Forelimb muscle (tissue), 1 donor: ENCODE measurements at regions not wholly inside any gene's neighbourhood (a gene's known extent, or its start where the extent isn't known, plus 50 kb on each side); places are given as distances from the start of the nearest gene placed in this dataset.

ENCODE experiments used
- DNase-seq: peaks from one replicate; pipeline ENCODE4 v3.0.0-alpha.2; 2013; ENCODE audit warnings: low read depth

- no peak for DNase-seq
Observed at GRCh38 chr15:31510057-31510456, 183.4 kb downstream of the KLF13 start.

- no peak for DNase-seq
Observed at GRCh38 chr15:31511707-31512310, 185.2 kb downstream of the KLF13 start.

- DNase-seq: no peak
Observed at GRCh38 chr15:31513178-31513577, 186.5 kb downstream of the KLF13 start.

GRCh38 chr15:31516440-31516839, 189.8 kb downstream of the KLF13 start:
- DNase-seq: no peak

- DNase-seq: no peak
Observed at GRCh38 chr15:31516874-31517273, 190.2 kb downstream of the KLF13 start.

- no peak for DNase-seq
Observed at GRCh38 chr15:31517711-31518110, 191.1 kb downstream of the KLF13 start.

GRCh38 chr15:31522028-31522427, 195.4 kb downstream of the KLF13 start:
- DNase-seq: no peak

- DNase-seq: no peak
Observed at GRCh38 chr15:31523027-31523654, 196.5 kb downstream of the KLF13 start.

GRCh38 chr15:31523655-31524049, 197.0 kb downstream of the KLF13 start:
- no peak for DNase-seq

- DNase-seq: no peak
Observed at GRCh38 chr15:31525185-31525695, 198.6 kb downstream of the KLF13 start.

- DNase-seq: no peak
Observed at GRCh38 chr15:31525988-31526665, 199.5 kb downstream of the KLF13 start.

- no peak for DNase-seq
Observed at GRCh38 chr15:31526916-31527690, 200.5 kb downstream of the KLF13 start.

- no peak for DNase-seq
Observed at GRCh38 chr15:31528846-31529245, 202.2 kb downstream of the KLF13 start.

GRCh38 chr15:31537770-31538592, 211.3 kb downstream of the KLF13 start:
- no peak for DNase-seq

GRCh38 chr15:31540633-31541032, 214.0 kb downstream of the KLF13 start:
- DNase-seq: no peak

GRCh38 chr15:31544361-31544760, 217.7 kb downstream of the KLF13 start:
- no peak for DNase-seq

- DNase-seq: no peak
Observed at GRCh38 chr15:31545257-31545656, 218.6 kb downstream of the KLF13 start.

- no peak for DNase-seq
Observed at GRCh38 chr15:31550211-31550977, 223.8 kb downstream of the KLF13 start.

- no peak for DNase-seq
Observed at GRCh38 chr15:31551323-31551722, 224.7 kb downstream of the KLF13 start.

GRCh38 chr15:31552482-31553099, 226.0 kb downstream of the KLF13 start:
- DNase-seq: no peak
